ENCODE measurements at regions not wholly inside any gene's neighbourhood (a gene's known extent, or its start where the extent isn't known, plus 50 kb on each side); places are given as distances from the start of the nearest gene placed in this dataset.

DNA sequence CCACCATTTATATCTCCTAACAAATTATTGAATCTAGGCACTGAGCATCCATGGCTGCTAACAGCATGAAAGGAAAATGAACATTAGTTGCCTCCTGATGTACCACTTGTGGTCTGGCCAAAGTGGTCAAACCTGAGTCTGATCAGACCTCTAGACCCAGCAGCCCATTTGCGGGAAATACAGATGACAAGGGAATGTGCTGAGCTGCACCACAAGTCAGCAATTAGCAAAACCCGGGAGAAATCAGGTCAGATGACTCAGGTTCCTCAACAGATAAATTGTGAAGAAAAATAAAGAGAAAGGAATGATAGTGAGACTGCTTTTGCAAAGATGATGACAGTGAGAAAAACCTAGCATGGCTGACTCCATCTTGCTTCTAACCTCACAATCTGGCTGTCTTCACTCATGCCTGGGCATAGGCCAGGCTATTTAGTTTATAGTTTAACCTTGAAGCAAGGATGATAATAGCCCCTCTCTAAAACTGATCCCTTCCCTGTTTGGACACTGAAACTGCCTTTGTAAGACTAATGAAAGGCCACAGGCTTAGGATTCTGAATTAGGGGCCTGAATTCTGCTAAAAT lies 142.7 kb upstream of the ASIC2 start:
- TF ChIP-seq, protein P1, sequence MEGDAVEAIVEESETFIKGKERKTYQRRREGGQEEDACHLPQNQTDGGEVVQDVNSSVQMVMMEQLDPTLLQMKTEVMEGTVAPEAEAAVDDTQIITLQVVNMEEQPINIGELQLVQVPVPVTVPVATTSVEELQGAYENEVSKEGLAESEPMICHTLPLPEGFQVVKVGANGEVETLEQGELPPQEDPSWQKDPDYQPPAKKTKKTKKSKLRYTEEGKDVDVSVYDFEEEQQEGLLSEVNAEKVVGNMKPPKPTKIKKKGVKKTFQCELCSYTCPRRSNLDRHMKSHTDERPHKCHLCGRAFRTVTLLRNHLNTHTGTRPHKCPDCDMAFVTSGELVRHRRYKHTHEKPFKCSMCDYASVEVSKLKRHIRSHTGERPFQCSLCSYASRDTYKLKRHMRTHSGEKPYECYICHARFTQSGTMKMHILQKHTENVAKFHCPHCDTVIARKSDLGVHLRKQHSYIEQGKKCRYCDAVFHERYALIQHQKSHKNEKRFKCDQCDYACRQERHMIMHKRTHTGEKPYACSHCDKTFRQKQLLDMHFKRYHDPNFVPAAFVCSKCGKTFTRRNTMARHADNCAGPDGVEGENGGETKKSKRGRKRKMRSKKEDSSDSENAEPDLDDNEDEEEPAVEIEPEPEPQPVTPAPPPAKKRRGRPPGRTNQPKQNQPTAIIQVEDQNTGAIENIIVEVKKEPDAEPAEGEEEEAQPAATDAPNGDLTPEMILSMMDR (IDR thresholded peaks at IDR 0.05): no peak
- TF ChIP-seq EP300 (IDR thresholded peaks at IDR 0.05; ENCODE audit: low read depth): no peak
- TF ChIP-seq POLR2AphosphoS5 (IDR thresholded peaks at IDR 0.05): no peak

Measured in transverse colon (tissue), 4 donors.